NCI-H69 (cell line): ENCODE measurements at regions not wholly inside any gene's neighbourhood (a gene's known extent, or its start where the extent isn't known, plus 50 kb on each side); places are given as distances from the start of the nearest gene placed in this dataset.

Experiments
- DNase-seq: peaks from one replicate; lab custom pipeline; 2025; lab: John Stamatoyannopoulos, UW

DNA sequence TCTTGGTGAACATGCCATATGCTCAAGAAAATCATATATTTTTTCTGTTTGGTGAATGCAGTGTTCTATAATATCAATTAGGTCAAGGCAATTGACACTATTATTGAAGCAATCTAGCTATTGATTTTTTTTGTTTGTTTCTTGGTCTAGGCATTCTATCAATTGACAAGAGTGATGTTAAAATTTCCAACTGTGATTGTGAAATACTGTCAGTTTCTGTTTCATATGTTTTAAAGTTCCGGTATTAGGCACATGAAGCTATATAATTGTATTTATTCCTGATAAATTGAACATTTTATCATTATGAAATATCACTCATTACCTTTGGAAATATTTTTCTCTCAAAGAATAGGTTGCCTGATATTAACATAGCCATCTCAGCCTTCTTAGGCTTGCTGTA lies 653.4 kb downstream of the HDGFL1 start:
- no peak for DNase-seq

DNA sequence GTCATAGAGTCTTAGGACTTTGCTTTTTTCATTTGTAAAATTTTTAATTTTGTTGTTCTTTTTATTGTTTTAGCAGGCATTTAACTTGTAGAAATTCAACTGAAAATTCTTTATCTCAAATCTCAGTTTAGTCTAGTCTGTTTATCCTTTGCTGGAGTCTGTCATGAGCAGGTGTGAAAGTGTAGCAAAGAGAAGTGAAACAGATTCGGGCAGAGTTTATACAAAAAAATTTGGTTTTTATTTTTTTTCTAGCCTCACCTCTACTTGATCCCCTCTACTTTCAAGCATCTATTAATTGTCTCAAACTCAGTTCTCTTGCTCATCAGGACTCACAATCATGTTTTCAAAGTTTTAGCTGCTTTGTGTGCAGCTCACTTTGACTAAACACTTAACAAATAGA lies 655.2 kb downstream of the HDGFL1 start:
- no peak for DNase-seq

DNA sequence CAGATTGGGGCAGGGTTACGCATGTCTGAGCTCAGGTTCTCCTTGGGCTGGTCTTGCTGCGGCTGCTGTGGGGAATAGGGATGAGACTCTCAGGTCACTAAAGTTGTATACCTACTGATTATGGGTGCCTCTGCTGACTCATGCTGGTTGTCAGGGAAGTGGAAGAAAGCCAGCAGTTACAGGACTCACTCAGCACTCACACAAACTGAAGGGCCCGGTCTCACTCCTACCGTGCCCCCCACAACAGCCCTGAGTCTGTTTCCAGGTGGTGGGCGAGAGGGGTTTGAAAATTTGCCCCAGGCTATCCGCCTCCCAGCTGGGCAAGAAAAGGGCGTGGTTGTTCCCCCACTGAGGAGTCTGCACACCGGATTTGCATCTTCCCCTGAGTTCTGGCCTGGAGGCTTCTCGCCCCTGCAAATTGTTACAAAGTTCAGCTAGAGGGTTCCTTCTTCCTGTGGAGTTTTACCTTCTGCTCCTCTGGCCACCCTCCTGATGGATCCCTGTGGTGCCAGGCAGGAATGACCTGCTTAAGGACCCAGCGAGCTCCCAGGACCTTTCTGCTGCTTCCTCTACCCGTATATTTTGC lies 659.2 kb downstream of the HDGFL1 start:
- DNase-seq = peak; percentile 24

DNA sequence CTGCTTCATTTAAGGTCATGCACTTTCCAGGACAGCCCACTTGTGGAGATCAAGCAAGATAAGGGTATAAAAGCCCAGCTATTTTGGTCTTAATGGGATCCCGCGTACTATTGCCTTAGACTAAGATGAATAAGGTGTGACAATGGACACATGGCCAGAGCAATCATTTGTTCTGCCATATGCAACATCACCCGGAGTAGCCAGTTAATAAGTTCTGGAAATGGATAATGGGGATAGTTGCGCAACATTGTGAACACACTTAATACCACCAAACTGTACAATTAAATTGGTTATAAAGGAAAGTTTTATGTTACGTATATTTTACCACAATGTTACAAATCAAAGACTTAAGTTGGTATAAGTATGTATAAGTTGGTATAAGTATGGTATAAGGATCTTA lies 674.5 kb downstream of the HDGFL1 start:
- no peak for DNase-seq

DNA sequence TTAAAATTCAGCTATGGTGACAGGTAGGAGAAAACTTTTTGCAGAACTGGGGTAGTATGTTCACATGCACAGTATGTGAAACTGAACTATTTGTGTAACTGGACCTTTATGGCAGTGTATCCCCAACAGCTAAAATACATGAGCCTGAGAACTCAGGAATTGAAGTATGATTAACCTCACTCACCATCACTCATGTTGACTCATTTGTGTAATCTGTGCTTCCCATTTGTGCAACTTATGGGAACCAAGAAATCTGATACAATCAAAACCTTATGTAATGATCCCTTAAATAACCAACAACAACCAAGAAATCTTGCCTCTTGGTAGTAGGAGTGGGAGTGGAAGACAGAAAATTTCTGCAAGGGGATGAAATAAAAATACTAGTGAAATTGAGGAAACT lies 674.9 kb downstream of the HDGFL1 start:
- no peak for DNase-seq

DNA sequence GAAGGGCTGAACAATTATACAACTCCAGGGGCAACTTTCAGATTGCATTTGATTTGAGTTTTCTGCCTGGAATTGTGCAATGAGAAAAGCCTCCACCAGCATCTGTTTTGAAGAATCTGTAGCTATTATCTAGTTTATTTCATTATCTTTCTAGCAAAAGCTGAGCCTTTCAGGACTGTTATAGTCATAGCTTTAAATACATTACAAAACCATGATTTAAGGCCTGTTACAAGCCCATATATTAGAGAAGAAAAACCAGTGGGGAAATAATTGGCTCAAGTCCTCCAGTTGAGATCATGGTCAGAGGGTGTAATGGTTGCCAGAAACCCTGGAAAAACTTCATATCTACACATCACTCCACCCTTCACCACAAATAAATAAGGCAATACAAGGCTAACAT lies 676.2 kb downstream of the HDGFL1 start:
- DNase-seq = no peak

DNA sequence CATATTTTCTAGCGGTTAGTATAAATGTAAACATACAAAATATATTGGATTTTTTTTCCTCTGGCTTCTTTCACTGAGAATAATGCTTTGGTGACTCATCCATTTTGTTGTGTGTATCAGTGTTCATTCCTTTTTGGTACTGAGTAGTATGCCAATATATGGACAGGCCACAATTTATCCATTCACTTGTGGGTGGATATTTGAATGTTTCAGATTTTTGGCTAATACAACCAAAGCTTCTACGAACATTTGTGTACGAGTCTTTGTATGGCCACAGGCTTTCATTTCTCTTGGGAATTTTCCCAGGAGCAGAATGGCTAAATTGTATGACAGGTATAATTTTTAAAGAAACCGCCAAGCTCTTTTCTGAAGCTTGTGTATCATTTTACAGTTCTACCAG lies 677.5 kb downstream of the HDGFL1 start:
- DNase-seq = no peak

DNA sequence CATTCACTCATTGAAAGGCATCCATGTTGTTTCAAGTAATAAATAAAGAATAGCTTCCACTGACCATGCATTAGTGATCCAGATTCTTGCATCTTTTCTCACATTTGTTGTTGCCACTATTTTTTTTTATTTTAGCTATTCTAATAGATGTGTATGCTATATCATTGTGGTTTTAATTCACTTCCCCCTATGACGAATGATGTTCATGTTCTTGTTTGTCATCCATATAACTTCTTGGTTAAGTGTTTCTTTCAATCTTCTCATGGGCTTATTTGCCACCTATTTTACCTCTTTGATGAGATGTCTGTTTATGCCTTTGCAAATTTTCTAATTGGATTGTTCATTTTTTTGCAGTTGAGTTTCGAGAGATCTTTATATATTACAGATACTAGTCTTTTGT lies 681.2 kb downstream of the HDGFL1 start:
- DNase-seq = no peak

DNA sequence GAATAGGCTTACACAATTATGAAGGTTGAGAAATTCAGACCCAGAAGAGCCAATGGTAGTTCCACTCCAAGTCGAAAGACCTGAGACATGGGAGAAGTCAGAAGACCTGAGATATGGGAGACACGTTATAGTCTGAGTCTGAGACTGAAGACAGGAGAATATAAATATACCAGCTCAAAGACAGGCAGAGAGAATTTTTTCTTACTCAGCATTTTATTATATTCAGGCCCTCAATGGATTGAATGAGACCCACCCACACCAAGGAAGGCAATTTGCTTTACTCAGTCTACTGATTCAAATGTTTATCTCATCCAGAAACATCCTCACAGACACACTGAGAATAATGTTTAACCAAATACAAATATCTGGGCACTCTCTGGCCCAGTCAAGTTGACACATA lies 693.5 kb downstream of the HDGFL1 start:
- no peak for DNase-seq

DNA sequence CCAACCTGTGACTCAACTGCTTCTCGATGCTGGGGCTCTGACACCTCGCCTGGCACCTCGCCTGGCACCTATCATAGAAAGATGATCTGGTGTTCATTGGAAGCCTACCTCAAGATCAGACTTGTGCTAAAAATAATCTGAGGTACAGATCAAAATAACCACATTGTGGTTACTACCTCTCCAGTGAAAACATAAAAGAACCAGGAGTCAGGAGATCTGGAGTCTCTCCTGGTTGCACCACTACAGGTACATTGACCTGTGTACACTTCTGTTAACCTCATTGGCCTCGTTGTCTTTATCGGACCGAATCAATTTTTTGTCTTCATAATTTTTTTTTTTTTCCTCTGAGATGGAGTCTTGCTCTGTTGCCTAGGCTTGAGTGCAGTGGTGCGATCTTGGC lies 695.9 kb downstream of the HDGFL1 start:
- no peak for DNase-seq

DNA sequence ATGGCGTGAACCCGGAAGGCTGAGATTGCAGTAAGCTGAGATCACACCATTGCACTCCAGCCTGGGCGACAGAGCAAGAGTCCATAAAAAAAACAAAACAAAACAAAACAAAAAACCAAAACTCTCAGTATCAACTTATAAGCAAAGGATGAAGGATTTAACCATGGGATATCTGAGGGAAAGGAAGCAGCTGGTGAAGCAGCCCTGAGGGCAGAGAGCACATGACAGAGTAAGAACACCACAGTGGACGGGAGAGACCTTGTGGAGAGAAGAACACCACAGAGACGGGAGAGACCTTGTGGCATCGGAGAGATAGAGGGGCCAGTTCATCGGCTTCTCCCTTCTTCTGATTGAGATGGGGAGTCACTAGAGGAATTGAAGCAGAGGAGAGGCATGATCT lies 697.2 kb downstream of the HDGFL1 start:
- DNase-seq = no peak

DNA sequence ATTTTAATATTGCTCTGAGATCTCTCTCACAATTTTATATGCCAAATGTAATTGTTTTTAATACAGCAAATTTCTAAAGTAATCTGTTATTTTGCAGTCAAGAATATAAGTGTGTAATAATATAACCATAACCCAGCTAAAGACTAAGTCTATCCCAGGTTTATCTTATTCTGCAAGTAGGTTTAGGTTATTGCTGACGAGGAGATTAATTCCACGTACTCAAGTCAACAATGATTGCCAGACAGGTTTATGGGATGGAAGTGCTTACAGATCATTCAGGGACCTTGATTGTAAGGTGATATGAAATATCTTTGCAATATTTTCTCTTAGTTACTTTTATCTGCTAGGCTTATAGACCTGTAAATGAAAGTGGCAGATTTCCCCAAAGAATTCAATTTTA lies 698.3 kb downstream of the HDGFL1 start:
- no peak for DNase-seq

DNA sequence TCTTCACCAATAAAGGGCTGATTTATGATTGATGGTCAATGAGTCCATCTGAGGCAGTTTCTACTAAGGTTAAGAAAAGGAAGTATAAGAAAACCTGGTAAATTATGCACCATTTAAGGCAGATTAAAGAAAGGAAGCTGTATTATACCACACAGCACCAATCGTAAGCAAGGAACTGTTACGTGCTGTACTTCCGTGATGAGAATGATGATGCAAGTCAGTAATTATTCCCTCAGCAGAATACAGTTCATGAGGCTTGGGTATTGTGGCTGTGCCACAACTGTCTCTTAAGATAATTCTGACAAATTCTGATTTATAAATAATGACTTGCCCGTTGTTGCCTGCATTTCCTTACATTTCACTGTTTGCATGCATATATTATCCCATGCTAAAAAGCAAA lies 699.0 kb downstream of the HDGFL1 start:
- no peak for DNase-seq

DNA sequence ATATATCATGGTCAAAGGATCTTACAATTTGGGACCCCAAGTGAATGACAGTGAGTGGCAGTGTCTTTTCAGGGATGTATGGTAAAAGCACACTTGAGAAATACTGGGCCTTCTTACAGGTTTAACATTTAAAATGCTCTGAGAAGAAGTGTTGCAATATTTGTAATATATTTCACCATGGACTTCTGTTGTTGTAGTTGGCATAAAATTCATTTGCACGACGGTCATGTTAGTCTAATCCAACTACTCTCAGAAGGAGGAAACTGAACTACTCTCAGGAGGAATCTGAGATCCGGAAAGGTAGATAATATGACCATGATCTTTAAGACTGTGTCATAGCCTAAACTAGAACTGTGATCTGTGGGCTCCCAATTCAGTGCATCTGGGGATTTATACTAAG lies 700.1 kb downstream of the HDGFL1 start:
- DNase-seq = no peak

DNA sequence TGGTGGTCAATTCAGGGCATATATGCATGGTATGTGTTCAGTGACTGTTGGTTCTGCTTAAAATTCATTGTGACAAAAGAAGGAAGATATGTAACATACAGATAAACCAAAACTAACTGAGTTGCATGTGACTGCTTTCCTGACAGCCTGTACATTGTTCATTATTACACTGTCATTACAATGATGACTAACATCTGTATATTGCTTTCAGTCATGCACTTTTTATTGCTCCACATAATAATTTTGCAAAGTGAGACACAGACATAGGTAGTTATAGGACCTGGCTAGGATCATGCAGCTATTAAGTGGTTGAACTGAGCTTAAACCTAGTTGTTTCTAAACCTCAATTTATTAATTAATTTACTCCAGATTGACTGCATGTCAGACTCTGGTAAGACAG lies 703.2 kb downstream of the HDGFL1 start:
- no peak for DNase-seq

DNA sequence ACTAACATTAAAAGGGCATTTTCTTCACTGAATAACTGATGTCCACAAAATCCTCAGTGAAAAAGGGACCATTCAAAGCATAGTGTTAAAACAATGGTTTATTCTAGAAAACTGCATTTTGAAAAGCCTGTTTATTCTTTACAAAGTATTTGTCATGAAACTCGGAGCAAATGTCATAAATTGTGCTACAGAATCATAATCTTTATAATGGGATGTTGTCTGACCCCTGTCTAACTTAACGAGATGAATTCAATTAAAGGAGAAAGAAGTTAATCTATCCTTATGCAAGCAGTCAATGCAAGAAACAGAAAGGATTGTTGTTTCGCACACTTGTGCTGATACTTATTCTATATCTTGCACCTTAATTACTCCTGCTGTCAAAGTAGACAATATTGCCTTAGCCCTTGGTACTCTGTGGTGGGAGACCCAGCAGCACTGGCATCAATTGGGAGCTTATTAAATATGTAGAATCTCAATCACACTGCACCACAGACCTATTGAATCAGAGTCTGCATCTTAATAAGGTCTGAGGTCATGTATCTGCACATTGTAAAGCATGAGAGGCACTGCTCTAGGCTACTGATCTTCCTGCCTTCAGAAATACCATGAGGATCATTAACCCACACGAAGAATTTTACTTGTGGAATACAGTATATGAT lies 708.3 kb downstream of the HDGFL1 start:
- DNase-seq = no peak

DNA sequence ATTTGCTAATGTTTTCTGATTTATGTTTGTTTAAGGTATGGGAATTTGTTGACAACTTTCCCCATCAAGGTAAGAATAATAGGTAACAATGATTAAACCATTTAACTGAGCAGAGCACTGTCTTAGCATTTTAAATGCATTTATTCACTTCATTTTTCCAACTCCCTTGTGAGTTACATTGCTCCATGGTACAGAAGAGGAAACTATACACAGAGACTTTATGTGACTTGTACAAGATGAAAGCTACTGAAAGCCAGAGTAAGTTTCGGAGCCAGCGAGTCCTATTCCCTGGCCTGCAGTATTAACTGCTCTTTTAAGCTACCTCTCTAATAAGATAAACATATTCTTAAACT lies 708.8 kb downstream of the HDGFL1 start:
- DNase-seq = no peak

DNA sequence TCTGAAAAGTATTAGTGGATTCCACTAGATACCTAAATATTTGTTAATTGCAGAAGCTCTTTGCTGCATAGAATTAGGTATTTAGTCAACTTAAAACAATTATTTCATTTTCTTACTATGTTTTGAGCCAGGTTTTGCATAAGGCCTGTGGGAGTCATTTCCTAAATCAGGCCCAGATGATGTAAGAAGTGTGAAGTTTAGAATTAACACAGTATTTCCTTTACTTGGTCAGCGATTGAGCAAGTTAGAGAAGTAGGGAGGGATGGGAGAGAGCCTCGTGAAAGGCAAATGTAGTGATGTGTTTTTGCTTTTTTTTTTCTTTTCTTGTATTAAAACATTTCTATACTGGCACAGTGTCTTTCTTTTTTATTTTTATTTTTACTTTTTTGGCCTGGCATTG lies 711.1 kb downstream of the HDGFL1 start:
- no peak for DNase-seq

DNA sequence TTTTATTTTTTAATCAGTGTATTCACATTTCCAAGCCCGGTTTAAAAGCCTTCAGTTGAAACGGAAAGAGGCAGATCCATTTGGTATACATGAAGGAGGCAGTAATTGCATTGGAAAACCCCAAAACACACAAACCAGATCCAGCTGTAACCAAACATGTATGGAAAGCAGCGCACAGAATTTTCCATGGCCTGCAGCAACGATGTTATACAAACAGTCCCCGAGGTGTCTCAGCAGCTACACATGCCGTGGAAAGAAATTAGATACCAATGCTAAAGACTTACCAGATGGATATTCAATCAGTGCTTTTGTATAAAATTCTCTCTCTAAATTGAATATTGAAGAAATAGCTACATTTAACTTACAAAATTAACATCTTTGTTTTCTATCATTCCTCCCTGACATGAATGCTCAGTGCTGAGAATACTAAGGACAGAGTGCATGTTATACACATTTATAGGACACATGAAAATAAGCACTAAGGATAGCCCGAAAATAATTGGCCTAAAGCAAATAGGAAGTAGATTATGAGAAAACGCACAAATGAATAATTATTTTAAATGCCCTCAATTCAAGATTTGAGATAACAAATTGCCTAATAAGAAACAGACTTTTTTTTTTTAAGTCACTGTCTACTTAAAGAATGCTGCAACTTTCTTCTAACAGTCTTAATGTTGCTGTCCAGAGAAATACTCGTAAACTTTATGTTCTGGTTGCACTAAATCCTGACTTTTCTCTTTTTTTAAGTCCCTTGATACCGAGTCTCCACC lies 713.1 kb downstream of the HDGFL1 start:
- peak; percentile 88 for DNase-seq

DNA sequence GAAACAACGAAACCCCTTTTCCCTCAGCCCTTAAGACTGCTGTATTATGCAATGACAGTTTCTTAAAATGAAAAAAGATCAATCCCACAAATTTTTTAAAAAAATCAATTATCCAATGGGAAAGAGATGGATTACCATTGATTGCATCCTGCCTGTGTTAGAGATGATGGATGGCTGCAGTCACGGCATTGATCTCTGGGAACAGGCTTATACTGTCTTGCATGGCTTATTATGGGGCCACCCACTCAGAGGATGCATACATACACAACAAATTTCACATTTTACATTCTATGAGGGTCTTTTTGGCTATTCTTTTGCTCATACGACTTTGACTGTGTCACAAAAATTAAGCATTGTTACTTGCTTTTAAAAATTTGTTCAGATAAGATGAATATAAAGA lies 724.3 kb downstream of the HDGFL1 start:
- no peak for DNase-seq

DNA sequence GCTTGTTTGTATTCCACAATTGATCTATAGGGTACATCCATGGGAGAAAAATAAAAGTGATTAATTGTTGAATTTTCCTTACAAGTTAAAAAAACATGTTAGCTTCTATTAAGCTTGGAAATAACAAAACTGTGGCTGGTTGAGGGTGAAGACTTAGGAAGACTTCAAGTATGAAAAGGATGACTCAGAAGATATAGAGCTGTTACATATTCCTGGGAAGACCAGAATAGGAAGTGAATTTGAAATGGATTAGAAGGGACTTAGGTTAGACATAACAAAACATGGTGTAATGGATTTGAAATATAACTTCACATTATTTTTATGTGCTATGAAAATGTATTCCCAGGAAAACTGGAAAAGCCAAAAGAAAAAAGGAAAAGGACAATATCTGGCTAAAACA lies 732.2 kb downstream of the HDGFL1 start:
- DNase-seq = no peak

DNA sequence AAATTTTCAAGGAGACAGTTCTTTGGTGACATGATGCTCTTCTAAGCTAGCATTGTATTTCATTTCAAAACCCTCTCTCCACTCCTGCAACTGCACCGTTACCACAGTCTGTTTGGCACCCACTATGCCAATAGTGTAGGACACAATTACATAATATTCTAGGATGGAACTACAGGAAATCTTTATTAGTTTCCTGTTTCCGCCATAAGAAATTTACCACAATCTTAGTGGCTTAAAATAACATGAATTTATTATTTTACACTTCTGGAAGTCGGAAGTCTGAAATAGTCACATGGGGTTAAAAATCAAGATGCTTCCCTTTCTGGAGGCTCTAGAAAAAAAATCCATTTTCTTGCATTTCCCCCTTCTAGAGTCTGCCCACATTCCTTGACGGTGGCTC lies 733.1 kb downstream of the HDGFL1 start:
- DNase-seq = no peak

DNA sequence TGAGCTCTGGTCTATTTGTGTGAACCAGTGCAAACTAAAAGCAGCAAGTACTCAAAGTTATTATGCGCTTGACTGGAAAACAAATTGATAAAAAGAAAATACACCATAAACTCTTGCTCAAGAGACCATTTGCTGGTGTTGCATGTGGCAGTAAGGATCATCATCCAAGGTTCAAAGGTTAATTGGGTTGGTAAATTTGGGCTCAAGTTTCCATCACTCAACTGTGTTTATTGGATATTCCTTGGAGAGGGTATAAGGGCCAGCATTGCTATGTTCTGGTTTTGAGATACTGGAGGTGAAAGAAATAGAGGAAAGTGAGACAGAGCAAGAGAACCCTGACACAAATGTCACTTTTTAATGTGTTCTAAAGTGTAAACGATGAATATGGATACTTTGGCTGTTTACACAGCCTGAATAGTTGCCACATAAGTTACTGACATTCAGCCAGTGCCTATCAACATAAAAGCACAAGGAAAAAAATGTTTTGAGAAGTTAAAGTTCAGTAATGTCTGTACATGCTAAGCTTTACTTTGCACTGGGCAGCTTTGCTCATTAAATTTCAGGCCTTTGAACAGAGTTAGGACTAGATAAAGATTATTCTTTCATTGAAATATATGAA lies 736.1 kb downstream of the HDGFL1 start:
- DNase-seq = peak; percentile 41
